DOHH2 (cell line): ENCODE measurements at regions not wholly inside any gene's neighbourhood (a gene's known extent, or its start where the extent isn't known, plus 50 kb on each side); places are given as distances from the start of the nearest gene placed in this dataset.

Source experiments
- H3F3A ChIP-seq: fragments of 200-600 bp; sonication (generic), shearing (Covaris generic); 2 replicates; pipeline ENCODE4 v1.6.0; 2016; ENCODE audit warnings: antibody characterized with exemption, mild to moderate bottlenecking; ENCODE audit not compliant: control insufficient read depth, insufficient read depth
- H3K27ac ChIP-seq: fragments of 200-600 bp; sonication (generic); 2 replicates; pipeline ENCODE4 v1.5.1; 2014; ENCODE audit warnings: low read depth, mild to moderate bottlenecking, low read length, moderate library complexity
- H3K27me3 ChIP-seq: fragments of 200-600 bp; sonication (generic); 2 replicates; pipeline ENCODE4 v1.6.1; 2014; ENCODE audit warnings: mild to moderate bottlenecking, low read length, mixed read lengths; ENCODE audit not compliant: control insufficient read depth
- H3K36me3 ChIP-seq: fragments of 200-600 bp; sonication (generic); 2 replicates; pipeline ENCODE4 v1.6.1; 2014; ENCODE audit warnings: mild to moderate bottlenecking, low read length, moderate library complexity, mixed read lengths; ENCODE audit not compliant: control insufficient read depth
- H3K4me1 ChIP-seq: fragments of 200-600 bp; sonication (generic); 2 replicates; pipeline ENCODE4 v1.6.1; 2014; ENCODE audit warnings: mild to moderate bottlenecking, low read length, mixed read lengths; ENCODE audit not compliant: control insufficient read depth
- H3K4me2 ChIP-seq: fragments of 200-600 bp; sonication (generic); 2 replicates; pipeline ENCODE4 v1.6.0; 2014; ENCODE audit warnings: mild to moderate bottlenecking, low read length, moderate library complexity
- H3K4me3 ChIP-seq: fragments of 200-600 bp; sonication (generic); 2 replicates; pipeline ENCODE4 v1.5.1; 2014; ENCODE audit warnings: mild to moderate bottlenecking, low read length, mixed read lengths
- H3K79me2 ChIP-seq: fragments of 200-600 bp; sonication (generic); 2 replicates; pipeline ENCODE4 v1.6.1; 2014; ENCODE audit warnings: mild to moderate bottlenecking, low read length, mixed read lengths; ENCODE audit not compliant: control insufficient read depth
- H3K9me2 ChIP-seq: fragments of 200-600 bp; sonication (generic); replicated peaks from 2 replicates; pipeline ENCODE4 v1.6.1; 2014; ENCODE audit warnings: mild to moderate bottlenecking, low read length, mixed read lengths; ENCODE audit not compliant: control insufficient read depth
- H3K9me3 ChIP-seq: fragments of 200-600 bp; sonication (generic); 2 replicates; pipeline ENCODE4 v1.6.1; 2014; ENCODE audit warnings: antibody characterized with exemption, low read length, mixed read lengths; ENCODE audit not compliant: control insufficient read depth, insufficient read depth
- H4K20me1 ChIP-seq: fragments of 200-600 bp; sonication (generic); 2 replicates; pipeline ENCODE4 v1.6.0; 2014; ENCODE audit warnings: low read depth, mild to moderate bottlenecking, antibody characterized with exemption, low read length, moderate library complexity; ENCODE audit not compliant: control insufficient read depth, insufficient read depth
- CTCF ChIP-seq: fragments of 200-600 bp; sonication (generic); IDR thresholded peaks from one replicate; pipeline ENCODE4 v1.5.1; 2014; ENCODE audit warnings: antibody characterized with exemption, mild to moderate bottlenecking, low read depth, low read length; ENCODE audit not compliant: poor library complexity, severe bottlenecking
- EZH2phosphoT487 ChIP-seq: fragments of 200-600 bp; sonication (generic); IDR thresholded peaks from 2 replicates; pipeline ENCODE4 v1.6.1; 2017; ENCODE audit warnings: borderline replicate concordance, mild to moderate bottlenecking, antibody characterized with exemption, low read length, moderate library complexity, mixed read lengths

- no peaks in the 10 kb centered on the region for H4K20me1 ChIP-seq
- H3K4me2 ChIP-seq, result no peak overlapping the region
- no peaks in the 10 kb centered on the region for H3K9me2 ChIP-seq
- H3F3A ChIP-seq, result no peaks in the 10 kb centered on the region
- no peak overlapping the region for H3K27ac ChIP-seq
- no peak overlapping the region for H3K4me3 ChIP-seq
- TF ChIP-seq EZH2phosphoT487 (no peak), CTCF (no peak)
- H3K79me2 ChIP-seq, result no peaks in the 10 kb centered on the region
- H3K36me3 ChIP-seq, result no peaks in the 10 kb centered on the region
- peaks cover 14% of the 10 kb centered on the region for H3K27me3 ChIP-seq
- no peaks in the 10 kb centered on the region for H3K4me1 ChIP-seq
- H3K9me3 ChIP-seq, result no peaks in the 10 kb centered on the region
These were observed 187.4 kb upstream of the TAB2 start for GRCh38 chr6:149130090-149130489.

- H3K4me1 ChIP-seq, result no peaks in the 10 kb centered on the region
- no peak overlapping the region for H3K4me3 ChIP-seq
- H3K27me3 ChIP-seq, result peaks cover 15% of the 10 kb centered on the region
- no peak overlapping the region for H3K4me2 ChIP-seq
- no peaks in the 10 kb centered on the region for H4K20me1 ChIP-seq
- H3K27ac ChIP-seq, result no peak overlapping the region
- no peaks in the 10 kb centered on the region for H3K9me2 ChIP-seq
- no peak for TF ChIP-seq CTCF
- TF ChIP-seq EZH2phosphoT487, result no peak
- no peaks in the 10 kb centered on the region for H3K79me2 ChIP-seq
- no peaks in the 10 kb centered on the region for H3F3A ChIP-seq
- no peaks in the 10 kb centered on the region for H3K36me3 ChIP-seq
- H3K9me3 ChIP-seq, result no peaks in the 10 kb centered on the region
These were observed 187.0 kb upstream of the TAB2 start for GRCh38 chr6:149130508-149130907.

GRCh38 chr6:149131891-149132290 lies 185.6 kb upstream of the TAB2 start:
- Histone ChIP-seq H3K36me3 (no peaks in the 10 kb centered on the region), H3K4me2 (no peak overlapping the region)
- TF ChIP-seq EZH2phosphoT487, result no peak
- no peak for TF ChIP-seq CTCF

GRCh38 chr6:149132336-149132735 lies 185.2 kb upstream of the TAB2 start:
- no peak overlapping the region for H3K4me3 ChIP-seq
- no peak overlapping the region for H3K27ac ChIP-seq
- H3K4me1 ChIP-seq, result no peaks in the 10 kb centered on the region
- no peaks in the 10 kb centered on the region for H4K20me1 ChIP-seq
- H3K9me2 ChIP-seq, result no peaks in the 10 kb centered on the region
- no peaks in the 10 kb centered on the region for H3K36me3 ChIP-seq
- TF ChIP-seq EZH2phosphoT487, result no peak
- no peak for TF ChIP-seq CTCF
- H3F3A ChIP-seq, result no peaks in the 10 kb centered on the region
- H3K4me2 ChIP-seq, result no peak overlapping the region
- H3K79me2 ChIP-seq, result no peaks in the 10 kb centered on the region
- H3K9me3 ChIP-seq, result no peaks in the 10 kb centered on the region
- peaks cover 15% of the 10 kb centered on the region for H3K27me3 ChIP-seq

More at GRCh38 chr6:149131891-149132290, 185.6 kb upstream of the TAB2 start:
- H3K79me2 ChIP-seq, result no peaks in the 10 kb centered on the region
- no peaks in the 10 kb centered on the region for H3K9me3 ChIP-seq
- H3K9me2 ChIP-seq, result no peaks in the 10 kb centered on the region
- H4K20me1 ChIP-seq, result no peaks in the 10 kb centered on the region
- H3F3A ChIP-seq, result no peaks in the 10 kb centered on the region
- no peaks in the 10 kb centered on the region for H3K4me1 ChIP-seq
- no peak overlapping the region for H3K27ac ChIP-seq
- peaks cover 15% of the 10 kb centered on the region for H3K27me3 ChIP-seq
- no peak overlapping the region for H3K4me3 ChIP-seq
